ENCODE measurements at regions not wholly inside any gene's neighbourhood (a gene's known extent, or its start where the extent isn't known, plus 50 kb on each side); places are given as distances from the start of the nearest gene placed in this dataset.

- TF ChIP-seq CTCF (IDR thresholded peaks at IDR 0.05) = no peak
These were observed 130.1 kb upstream of the MAGEB18 start for GRCh38 chrX:26008042-26008441.

GRCh38 chrX:26008691-26009090 lies 129.5 kb upstream of the MAGEB18 start:
- TF ChIP-seq CTCF (IDR thresholded peaks at IDR 0.05) = no peak

- no peak for TF ChIP-seq CTCF (IDR thresholded peaks at IDR 0.05)
These were observed 118.8 kb upstream of the MAGEB18 start for GRCh38 chrX:26019386-26019785.

GRCh38 chrX:26026179-26026578 lies 112.0 kb upstream of the MAGEB18 start:
- TF ChIP-seq CTCF (IDR thresholded peaks at IDR 0.05) = no peak

GRCh38 chrX:26032111-26032912 lies 105.8 kb upstream of the MAGEB18 start:
- no peak for TF ChIP-seq CTCF (IDR thresholded peaks at IDR 0.05)

- no peak for TF ChIP-seq CTCF (IDR thresholded peaks at IDR 0.05)
These were observed 100.8 kb upstream of the MAGEB18 start for GRCh38 chrX:26037367-26037766.

GRCh38 chrX:26050099-26050498 lies 88.0 kb upstream of the MAGEB18 start:
- TF ChIP-seq CTCF (IDR thresholded peaks at IDR 0.05) = no peak

- no peak for TF ChIP-seq CTCF (IDR thresholded peaks at IDR 0.05)
These were observed 67.3 kb upstream of the MAGEB18 start for GRCh38 chrX:26070882-26071281.

All from LNCAP (cell line).